ENCODE measurements at regions not wholly inside any gene's neighbourhood (a gene's known extent, or its start where the extent isn't known, plus 50 kb on each side); places are given as distances from the start of the nearest gene placed in this dataset.

- Histone ChIP-seq H3K27me3 (ENCODE audit: low read length) (0 out of 2 replicates have a peak, but pooled peaks cover 3% of the 10 kb centered on the region), H3K9ac (ENCODE audit: low read length) (no peak overlapping the region), H4K20me1 (ENCODE audit: insufficient read depth, low read depth, low read length) (no peaks in the 10 kb centered on the region), H3K9me3 (ENCODE audit: low read length) (no peaks in the 10 kb centered on the region), H3K9me2 (replicated peaks; ENCODE audit: insufficient read depth, low read length) (no peaks in the 10 kb centered on the region), H3K27ac (ENCODE audit: low read length) (no peak overlapping the region), H3K36me3 (ENCODE audit: insufficient read depth, low read length) (no peaks in the 10 kb centered on the region), H3K4me2 (ENCODE audit: low read depth, low read length, poor library complexity, severe bottlenecking) (no peak overlapping the region), H3K4me1 (ENCODE audit: low read length) (peaks cover 9% of the 10 kb centered on the region), H3K79me2 (ENCODE audit: low read length) (no peaks in the 10 kb centered on the region), H3K4me3 (ENCODE audit: low read length) (no peak overlapping the region), H2AFZ (ENCODE audit: low read length) (no peak overlapping the region)
- DNase-seq: no peak
Observed at GRCh38 chr2:42856891-42857632, 64.7 kb upstream of the HAAO start.

- H3K4me3 ChIP-seq (ENCODE audit: low read length): no peak overlapping the region
- no peak for DNase-seq
- H3K9ac ChIP-seq (ENCODE audit: low read length): no peak overlapping the region
Observed at GRCh38 chr2:42856106-42856860, 63.9 kb upstream of the HAAO start.

DNA sequence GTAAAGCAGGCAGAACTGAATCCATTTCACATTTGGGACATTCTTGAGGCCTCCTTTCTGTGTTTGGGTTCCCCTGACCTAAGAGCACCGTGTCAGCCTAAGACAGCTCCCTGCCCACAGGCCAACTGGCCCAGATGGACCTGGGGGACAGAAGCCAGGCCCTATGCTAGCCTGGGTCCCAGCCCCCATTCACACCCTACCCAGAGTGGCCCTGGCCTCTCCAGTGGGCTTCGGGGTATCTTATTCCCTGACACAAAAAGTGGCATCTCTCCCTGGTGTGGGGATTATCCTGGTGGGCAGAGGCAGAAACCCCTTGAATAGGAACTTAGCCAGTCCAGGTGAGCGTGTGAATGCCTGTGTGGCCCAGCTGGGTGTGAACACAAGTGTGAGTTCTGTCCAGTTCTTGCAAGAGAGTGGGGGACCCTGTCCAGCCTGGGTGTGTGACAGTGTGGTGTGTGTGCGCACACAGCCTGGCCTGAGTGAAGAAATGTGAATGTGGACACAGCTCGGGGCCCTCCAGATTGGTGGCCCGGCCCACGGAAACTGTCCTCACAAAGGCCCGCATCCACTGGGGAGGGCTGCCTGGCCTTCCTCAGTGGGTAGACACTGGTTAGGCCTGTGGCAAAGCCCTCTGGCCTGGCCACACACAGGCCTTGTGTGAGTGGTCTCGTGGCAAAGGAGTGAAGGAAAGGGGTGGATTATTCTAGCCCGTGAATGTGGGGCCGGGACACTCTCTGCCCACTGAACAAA lies 63.0 kb upstream of the HAAO start:
- no peak overlapping the region for H3K4me2 ChIP-seq (ENCODE audit: low read depth, low read length, poor library complexity, severe bottlenecking)
- no peak overlapping the region for H2AFZ ChIP-seq (ENCODE audit: low read length)
- H3K36me3 ChIP-seq (ENCODE audit: insufficient read depth, low read length): no peaks in the 10 kb centered on the region
- H3K9me3 ChIP-seq (ENCODE audit: low read length): no peaks in the 10 kb centered on the region
- H3K27me3 ChIP-seq (ENCODE audit: low read length): no peaks in the 10 kb centered on the region
- no peak overlapping the region for H3K9ac ChIP-seq (ENCODE audit: low read length)
- H3K27ac ChIP-seq (ENCODE audit: low read length): no peak overlapping the region
- no peaks in the 10 kb centered on the region for H4K20me1 ChIP-seq (ENCODE audit: insufficient read depth, low read depth, low read length)
- no peaks in the 10 kb centered on the region for H3K9me2 ChIP-seq (replicated peaks; ENCODE audit: insufficient read depth, low read length)
- H3K79me2 ChIP-seq (ENCODE audit: low read length): no peaks in the 10 kb centered on the region
- no peak for DNase-seq
- H3K4me1 ChIP-seq (ENCODE audit: low read length): no peaks in the 10 kb centered on the region
- H3K4me3 ChIP-seq (ENCODE audit: low read length): no peak overlapping the region

More at GRCh38 chr2:42856106-42856860, 63.9 kb upstream of the HAAO start:
- no peaks in the 10 kb centered on the region for H3K9me2 ChIP-seq (replicated peaks; ENCODE audit: insufficient read depth, low read length)
- H3K9me3 ChIP-seq (ENCODE audit: low read length): no peaks in the 10 kb centered on the region
- no peak overlapping the region for H2AFZ ChIP-seq (ENCODE audit: low read length)
- no peak overlapping the region for H3K4me2 ChIP-seq (ENCODE audit: low read depth, low read length, poor library complexity, severe bottlenecking)
- 0 out of 2 replicates have a peak, but pooled peaks cover 3% of the 10 kb centered on the region for H3K27me3 ChIP-seq (ENCODE audit: low read length)
- H3K36me3 ChIP-seq (ENCODE audit: insufficient read depth, low read length): no peaks in the 10 kb centered on the region
- H3K27ac ChIP-seq (ENCODE audit: low read length): no peak overlapping the region
- no peaks in the 10 kb centered on the region for H4K20me1 ChIP-seq (ENCODE audit: insufficient read depth, low read depth, low read length)
- H3K79me2 ChIP-seq (ENCODE audit: low read length): no peaks in the 10 kb centered on the region
- peaks cover 5% of the 10 kb centered on the region for H3K4me1 ChIP-seq (ENCODE audit: low read length)

- H3K27me3 ChIP-seq (ENCODE audit: low read length): no peaks in the 10 kb centered on the region
- no peaks in the 10 kb centered on the region for H4K20me1 ChIP-seq (ENCODE audit: insufficient read depth, low read depth, low read length)
- no peaks in the 10 kb centered on the region for H3K9me3 ChIP-seq (ENCODE audit: low read length)
- H3K4me2 ChIP-seq (ENCODE audit: low read depth, low read length, poor library complexity, severe bottlenecking): no peak overlapping the region
- H2AFZ ChIP-seq (ENCODE audit: low read length): no peak overlapping the region
- no peaks in the 10 kb centered on the region for H3K36me3 ChIP-seq (ENCODE audit: insufficient read depth, low read length)
- H3K79me2 ChIP-seq (ENCODE audit: low read length): no peaks in the 10 kb centered on the region
- no peak overlapping the region for H3K4me3 ChIP-seq (ENCODE audit: low read length)
- no peak for DNase-seq
- no peak overlapping the region for H3K9ac ChIP-seq (ENCODE audit: low read length)
- H3K9me2 ChIP-seq (replicated peaks; ENCODE audit: insufficient read depth, low read length): no peaks in the 10 kb centered on the region
- no peak overlapping the region for H3K27ac ChIP-seq (ENCODE audit: low read length)
- H3K4me1 ChIP-seq (ENCODE audit: low read length): no peaks in the 10 kb centered on the region
Observed at GRCh38 chr2:42854207-42854818, 61.9 kb upstream of the HAAO start.

GRCh38 chr2:42853549-42854206 lies 61.3 kb upstream of the HAAO start:
- no peak for DNase-seq
- Histone ChIP-seq H4K20me1 (ENCODE audit: insufficient read depth, low read depth, low read length) (no peaks in the 10 kb centered on the region), H3K4me3 (ENCODE audit: low read length) (no peak overlapping the region), H3K9me2 (replicated peaks; ENCODE audit: insufficient read depth, low read length) (no peaks in the 10 kb centered on the region), H3K27me3 (ENCODE audit: low read length) (no peaks in the 10 kb centered on the region), H3K4me2 (ENCODE audit: low read depth, low read length, poor library complexity, severe bottlenecking) (no peak overlapping the region), H2AFZ (ENCODE audit: low read length) (no peak overlapping the region), H3K4me1 (ENCODE audit: low read length) (no peaks in the 10 kb centered on the region), H3K9ac (ENCODE audit: low read length) (no peak overlapping the region), H3K9me3 (ENCODE audit: low read length) (no peaks in the 10 kb centered on the region), H3K79me2 (ENCODE audit: low read length) (no peaks in the 10 kb centered on the region), H3K27ac (ENCODE audit: low read length) (no peak overlapping the region), H3K36me3 (ENCODE audit: insufficient read depth, low read length) (no peaks in the 10 kb centered on the region)

- Histone ChIP-seq H3K79me2 (ENCODE audit: low read length) (no peaks in the 10 kb centered on the region), H3K9me2 (replicated peaks; ENCODE audit: insufficient read depth, low read length) (no peaks in the 10 kb centered on the region), H3K27ac (ENCODE audit: low read length) (no peak overlapping the region), H4K20me1 (ENCODE audit: insufficient read depth, low read depth, low read length) (no peaks in the 10 kb centered on the region), H2AFZ (ENCODE audit: low read length) (no peak overlapping the region), H3K36me3 (ENCODE audit: insufficient read depth, low read length) (no peaks in the 10 kb centered on the region), H3K9ac (ENCODE audit: low read length) (no peak overlapping the region), H3K4me1 (ENCODE audit: low read length) (no peaks in the 10 kb centered on the region), H3K4me2 (ENCODE audit: low read depth, low read length, poor library complexity, severe bottlenecking) (no peak overlapping the region), H3K9me3 (ENCODE audit: low read length) (no peaks in the 10 kb centered on the region), H3K27me3 (ENCODE audit: low read length) (no peaks in the 10 kb centered on the region), H3K4me3 (ENCODE audit: low read length) (no peak overlapping the region)
- DNase-seq: no peak
Observed at GRCh38 chr2:42852798-42853197, 60.4 kb upstream of the HAAO start.

DNA sequence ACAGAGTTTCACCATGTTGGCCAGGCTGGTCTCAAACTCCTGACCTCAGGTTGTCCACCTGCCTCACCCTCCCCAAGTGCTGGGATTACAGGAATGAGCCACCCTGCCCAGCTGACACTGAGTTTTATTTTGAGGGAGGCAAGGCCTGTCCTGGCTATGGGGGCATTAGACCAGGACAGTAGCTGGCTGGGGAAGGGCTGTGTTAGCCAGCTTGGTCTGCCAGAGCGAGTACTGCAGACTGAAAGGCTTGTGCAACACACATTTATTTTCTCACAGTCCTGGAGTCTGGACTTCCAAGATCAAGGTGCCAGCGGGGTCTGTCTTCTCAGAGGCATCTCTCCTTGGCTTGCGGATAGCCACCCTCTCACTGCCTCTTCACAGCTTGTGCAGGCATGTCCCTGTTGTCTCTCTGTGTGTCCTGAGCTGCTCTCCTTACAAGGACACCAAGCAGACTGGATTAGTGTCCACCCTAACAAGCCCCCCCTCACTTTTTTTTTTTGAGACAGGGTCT lies 59.4 kb upstream of the HAAO start:
- H3K36me3 ChIP-seq (ENCODE audit: insufficient read depth, low read length): no peaks in the 10 kb centered on the region
- no peak overlapping the region for H3K9ac ChIP-seq (ENCODE audit: low read length)
- H3K27ac ChIP-seq (ENCODE audit: low read length): no peak overlapping the region
- no peaks in the 10 kb centered on the region for H3K4me1 ChIP-seq (ENCODE audit: low read length)
- DNase-seq: no peak
- no peaks in the 10 kb centered on the region for H4K20me1 ChIP-seq (ENCODE audit: insufficient read depth, low read depth, low read length)
- no peaks in the 10 kb centered on the region for H3K27me3 ChIP-seq (ENCODE audit: low read length)
- no peak overlapping the region for H3K4me2 ChIP-seq (ENCODE audit: low read depth, low read length, poor library complexity, severe bottlenecking)
- H3K9me2 ChIP-seq (replicated peaks; ENCODE audit: insufficient read depth, low read length): no peaks in the 10 kb centered on the region
- no peaks in the 10 kb centered on the region for H3K79me2 ChIP-seq (ENCODE audit: low read length)
- H3K4me3 ChIP-seq (ENCODE audit: low read length): no peak overlapping the region
- H2AFZ ChIP-seq (ENCODE audit: low read length): no peak overlapping the region
- no peaks in the 10 kb centered on the region for H3K9me3 ChIP-seq (ENCODE audit: low read length)
